ENCODE measurements at regions not wholly inside any gene's neighbourhood (a gene's known extent, or its start where the extent isn't known, plus 50 kb on each side); places are given as distances from the start of the nearest gene placed in this dataset.

DNA sequence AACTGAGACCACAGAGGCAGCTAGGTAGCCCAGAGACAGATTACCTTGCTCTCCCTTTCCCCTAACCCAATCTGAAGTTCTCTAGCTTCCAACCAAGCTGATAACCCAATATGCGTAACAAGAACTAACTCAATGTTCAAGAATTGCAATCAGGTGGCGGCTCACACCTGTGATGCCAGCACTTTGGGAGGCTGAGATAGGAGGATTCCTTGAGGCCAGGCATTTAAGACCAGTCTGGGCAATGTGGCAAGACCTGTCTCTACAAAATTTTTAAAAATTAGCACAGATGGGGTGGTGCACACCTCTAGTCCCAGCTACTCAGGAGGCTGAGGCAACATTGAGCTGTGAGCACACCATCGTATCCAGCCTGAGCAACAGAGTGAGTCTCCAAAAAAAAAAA lies 86.7 kb upstream of the IPO5 start:
- TF ChIP-seq EZH2 (IDR thresholded peaks at IDR 0.05; ENCODE audit: insufficient read depth, low read length): no peak
- TF ChIP-seq, protein P1, sequence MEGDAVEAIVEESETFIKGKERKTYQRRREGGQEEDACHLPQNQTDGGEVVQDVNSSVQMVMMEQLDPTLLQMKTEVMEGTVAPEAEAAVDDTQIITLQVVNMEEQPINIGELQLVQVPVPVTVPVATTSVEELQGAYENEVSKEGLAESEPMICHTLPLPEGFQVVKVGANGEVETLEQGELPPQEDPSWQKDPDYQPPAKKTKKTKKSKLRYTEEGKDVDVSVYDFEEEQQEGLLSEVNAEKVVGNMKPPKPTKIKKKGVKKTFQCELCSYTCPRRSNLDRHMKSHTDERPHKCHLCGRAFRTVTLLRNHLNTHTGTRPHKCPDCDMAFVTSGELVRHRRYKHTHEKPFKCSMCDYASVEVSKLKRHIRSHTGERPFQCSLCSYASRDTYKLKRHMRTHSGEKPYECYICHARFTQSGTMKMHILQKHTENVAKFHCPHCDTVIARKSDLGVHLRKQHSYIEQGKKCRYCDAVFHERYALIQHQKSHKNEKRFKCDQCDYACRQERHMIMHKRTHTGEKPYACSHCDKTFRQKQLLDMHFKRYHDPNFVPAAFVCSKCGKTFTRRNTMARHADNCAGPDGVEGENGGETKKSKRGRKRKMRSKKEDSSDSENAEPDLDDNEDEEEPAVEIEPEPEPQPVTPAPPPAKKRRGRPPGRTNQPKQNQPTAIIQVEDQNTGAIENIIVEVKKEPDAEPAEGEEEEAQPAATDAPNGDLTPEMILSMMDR (IDR thresholded peaks at IDR 0.05; ENCODE audit: insufficient read depth, low read depth, low read length): no peak
